Left ventricle myocardium inferior (tissue), 1 donor: ENCODE measurements at regions not wholly inside any gene's neighbourhood (a gene's known extent, or its start where the extent isn't known, plus 50 kb on each side); places are given as distances from the start of the nearest gene placed in this dataset.

Source experiments
- DNase-seq: peaks from one replicate; pipeline ENCODE4 v3.0.0-alpha.2; 2020
- H3K27ac ChIP-seq: fragments of 200-600 bp; replicated peaks from 2 replicates; pipeline ENCODE4 v1.8.0; 2021
- H3K27me3 ChIP-seq: fragments of 200-600 bp; 2 replicates; pipeline ENCODE4 v1.8.0; 2021; ENCODE audit warnings: low read depth
- H3K36me3 ChIP-seq: fragments of 200-600 bp; 2 replicates; pipeline ENCODE4 v1.8.0; 2021
- H3K4me1 ChIP-seq: fragments of 200-600 bp; 2 replicates; pipeline ENCODE4 v1.8.0; 2021
- H3K4me3 ChIP-seq: fragments of 200-600 bp; 2 replicates; pipeline ENCODE4 v1.8.0; 2021; ENCODE audit warnings: mild to moderate bottlenecking, moderate library complexity
- H3K9me3 ChIP-seq: fragments of 200-600 bp; replicated peaks from 2 replicates; pipeline ENCODE4 v1.8.0; 2021
- CTCF ChIP-seq: fragments of 200-600 bp; IDR thresholded peaks from 2 replicates; pipeline ENCODE4 v1.8.0; 2021; ENCODE audit warnings: antibody characterized with exemption, mild to moderate bottlenecking, borderline replicate concordance
- intact Hi-C: fragments of 100-400 bp; cut with micrococcal nuclease; formaldehyde crosslinking; loops from one replicate; pipeline ENCODE4 v1.11.0; 2022
- donor health status: DM: no; HTN: yes; CAD: no; lungs with severe emphysema.

- no peak for DNase-seq
- no peak for TF ChIP-seq CTCF
- no peaks in the 10 kb centered on the region for H3K36me3 ChIP-seq
- H3K27ac ChIP-seq = no peak overlapping the region
- H3K4me1 ChIP-seq = no peaks in the 10 kb centered on the region
- peaks cover 36% of the 10 kb centered on the region for H3K9me3 ChIP-seq
- no peak overlapping the region for H3K4me3 ChIP-seq
- intact Hi-C loops = no loop called here
- no peaks in the 10 kb centered on the region for H3K27me3 ChIP-seq
Observed at GRCh38 chr4:101710806-101711205, 79.7 kb upstream of the BANK1 start.

DNA sequence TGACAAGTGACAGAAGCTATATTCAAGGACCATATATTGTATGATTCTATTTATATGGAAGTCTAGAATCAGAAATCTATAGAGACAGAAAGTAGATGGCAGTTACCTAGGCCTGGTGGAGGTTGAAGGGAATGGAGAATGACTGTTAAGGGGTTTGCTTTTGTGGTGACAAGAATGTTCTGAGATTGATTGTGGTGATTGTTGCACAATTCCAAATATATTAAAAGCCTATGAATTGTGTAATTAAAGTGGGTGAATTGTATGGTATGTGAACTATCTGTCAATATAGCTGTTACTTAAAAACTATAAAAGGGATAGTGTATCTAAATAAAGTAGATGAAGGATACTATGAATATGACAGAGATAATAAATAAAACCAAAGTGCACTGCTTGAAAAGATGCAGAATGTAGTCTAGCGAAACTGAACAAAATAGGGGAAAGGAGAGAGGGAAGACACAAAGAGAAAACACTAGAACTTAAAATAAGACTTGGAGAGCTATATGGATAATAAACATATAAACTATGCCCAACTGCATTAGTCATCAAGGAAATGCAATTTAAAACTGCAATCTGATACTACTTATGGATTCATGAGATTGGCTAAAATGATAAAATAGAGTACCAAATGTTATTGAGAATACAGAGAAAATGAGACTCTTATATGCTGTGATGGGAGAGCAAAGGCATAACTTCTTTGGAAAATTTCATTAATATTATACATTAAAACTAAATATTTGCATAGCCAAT lies 82.1 kb upstream of the BANK1 start:
- no peak overlapping the region for H3K27ac ChIP-seq
- H3K27me3 ChIP-seq = no peaks in the 10 kb centered on the region
- no peaks in the 10 kb centered on the region for H3K36me3 ChIP-seq
- intact Hi-C loops = no loop called here
- no peak overlapping the region for H3K4me3 ChIP-seq
- H3K4me1 ChIP-seq = no peaks in the 10 kb centered on the region
- H3K9me3 ChIP-seq = peaks cover 23% of the 10 kb centered on the region
- DNase-seq = no peak
- TF ChIP-seq CTCF = no peak

- no peaks in the 10 kb centered on the region for H3K27me3 ChIP-seq
- H3K27ac ChIP-seq = no peak overlapping the region
- intact Hi-C loops = no loop called here
- H3K4me3 ChIP-seq = no peak overlapping the region
- H3K9me3 ChIP-seq = peaks cover 23% of the 10 kb centered on the region
- no peak for DNase-seq
- no peaks in the 10 kb centered on the region for H3K36me3 ChIP-seq
- no peaks in the 10 kb centered on the region for H3K4me1 ChIP-seq
- TF ChIP-seq CTCF = no peak
Observed at GRCh38 chr4:101707596-101707995, 82.9 kb upstream of the BANK1 start.

- no peak for TF ChIP-seq CTCF
- Histone ChIP-seq H3K4me3 (no peak overlapping the region), H3K27ac (no peak overlapping the region), H3K4me1 (no peaks in the 10 kb centered on the region), H3K9me3 (peaks cover 23% of the 10 kb centered on the region), H3K36me3 (no peaks in the 10 kb centered on the region), H3K27me3 (no peaks in the 10 kb centered on the region)
- DNase-seq = no peak
- intact Hi-C loops = no loop called here
Observed at GRCh38 chr4:101706535-101707057, 83.9 kb upstream of the BANK1 start.

DNA sequence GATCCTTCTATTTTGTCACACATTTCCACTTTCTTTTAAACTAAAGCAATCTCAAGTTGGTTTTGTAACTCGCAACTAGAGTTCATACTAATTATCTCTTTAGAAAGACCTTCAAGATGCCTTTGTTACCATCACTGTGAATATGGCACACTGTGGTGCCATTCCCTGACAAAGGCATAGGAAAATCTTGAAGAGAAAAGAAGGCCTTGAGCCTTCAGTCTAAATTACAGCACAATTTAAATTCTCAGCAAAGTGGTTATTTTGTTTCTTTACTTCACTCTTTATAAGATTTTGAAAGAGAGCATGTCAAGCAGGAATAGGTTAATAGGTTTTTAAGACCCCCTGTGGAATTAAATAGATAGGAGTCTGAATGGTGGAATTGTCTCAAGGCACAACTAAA lies 89.0 kb upstream of the BANK1 start:
- Histone ChIP-seq H3K4me1 (no peaks in the 10 kb centered on the region), H3K27me3 (no peaks in the 10 kb centered on the region), H3K9me3 (peaks cover 11% of the 10 kb centered on the region), H3K4me3 (no peak overlapping the region), H3K27ac (no peak overlapping the region), H3K36me3 (no peaks in the 10 kb centered on the region)
- intact Hi-C loops = no loop called here
- DNase-seq = no peak
- no peak for TF ChIP-seq CTCF
